22Rv1 (cell line): ENCODE measurements at regions not wholly inside any gene's neighbourhood (a gene's known extent, or its start where the extent isn't known, plus 50 kb on each side); places are given as distances from the start of the nearest gene placed in this dataset.

Experiments used
- CTCF ChIP-seq: fragments of 450-650 bp; IDR thresholded peaks from 2 replicates; pipeline ENCODE4 v1.5.1; 2017; ENCODE audit warnings: mild to moderate bottlenecking
- ZFX ChIP-seq: fragments of 450-650 bp; IDR thresholded peaks from 2 replicates; pipeline ENCODE4 v1.6.1; 2017; ENCODE audit warnings: antibody characterized with exemption, borderline replicate concordance

GRCh38 chr3:110971010-110971601 is 100.5 kb upstream of the NECTIN3 start:
- no peak for TF ChIP-seq CTCF
- TF ChIP-seq ZFX: no peak
